ENCODE measurements at regions not wholly inside any gene's neighbourhood (a gene's known extent, or its start where the extent isn't known, plus 50 kb on each side); places are given as distances from the start of the nearest gene placed in this dataset.

GRCh38 chr12:123100882-123101281, 50.0 kb downstream of the PITPNM2 start:
- no peak for DNase-seq (ENCODE audit: low spot score)

- DNase-seq (ENCODE audit: low spot score) = no peak
These were observed 50.4 kb downstream of the PITPNM2 start for GRCh38 chr12:123100450-123100849.

- no peak for DNase-seq (ENCODE audit: low spot score)
These were observed 51.2 kb downstream of the PITPNM2 start for GRCh38 chr12:123099560-123100192.

- no peak for DNase-seq (ENCODE audit: low spot score)
These were observed 52.1 kb downstream of the PITPNM2 start for GRCh38 chr12:123098780-123099179.

- DNase-seq (ENCODE audit: low spot score) = no peak
These were observed 53.3 kb downstream of the PITPNM2 start for GRCh38 chr12:123097561-123098084.

GRCh38 chr12:123096741-123097140, 54.1 kb downstream of the PITPNM2 start:
- DNase-seq (ENCODE audit: low spot score) = no peak

- no peak for DNase-seq (ENCODE audit: low spot score)
These were observed 54.7 kb downstream of the PITPNM2 start for GRCh38 chr12:123096182-123096581.

GRCh38 chr12:123095078-123095881, 55.6 kb downstream of the PITPNM2 start:
- DNase-seq (ENCODE audit: low spot score) = no peak

- DNase-seq (ENCODE audit: low spot score) = no peak
These were observed 56.4 kb downstream of the PITPNM2 start for GRCh38 chr12:123094349-123095077.

GRCh38 chr12:123092866-123093265, 58.0 kb downstream of the PITPNM2 start:
- no peak for DNase-seq (ENCODE audit: low spot score)

- no peak for DNase-seq (ENCODE audit: low spot score)
These were observed 59.4 kb downstream of the PITPNM2 start for GRCh38 chr12:123091230-123092150.

- no peak for DNase-seq (ENCODE audit: low spot score)
These were observed 61.1 kb downstream of the PITPNM2 start for GRCh38 chr12:123089631-123090353.

GRCh38 chr12:123089140-123089539, 61.8 kb downstream of the PITPNM2 start:
- no peak for DNase-seq (ENCODE audit: low spot score)

GRCh38 chr12:123085730-123086487, 65.0 kb downstream of the PITPNM2 start:
- no peak for DNase-seq (ENCODE audit: low spot score)

GRCh38 chr12:123085066-123085465, 65.8 kb downstream of the PITPNM2 start:
- no peak for DNase-seq (ENCODE audit: low spot score)

- no peak for DNase-seq (ENCODE audit: low spot score)
These were observed 67.0 kb downstream of the PITPNM2 start for GRCh38 chr12:123083661-123084571.

GRCh38 chr12:123080634-123081033, 70.3 kb downstream of the PITPNM2 start:
- DNase-seq (ENCODE audit: low spot score) = no peak

- DNase-seq (ENCODE audit: low spot score) = no peak
These were observed 72.2 kb downstream of the PITPNM2 start for GRCh38 chr12:123078531-123079155.

GRCh38 chr12:123078120-123078465, 72.8 kb downstream of the PITPNM2 start:
- DNase-seq (ENCODE audit: low spot score) = no peak
